ENCODE measurements at regions not wholly inside any gene's neighbourhood (a gene's known extent, or its start where the extent isn't known, plus 50 kb on each side); places are given as distances from the start of the nearest gene placed in this dataset.
"Not testable (repeated sequence)": the region's sequence is repeated elsewhere in the genome, so short reads cannot be mapped to it uniquely, and the experiment has no call there.

GRCh38 chr14:80304125-80304766 is 92.9 kb upstream of the DIO2 start:
- no peak overlapping the region for H3K27ac ChIP-seq (ENCODE audit: low read length)
- H3K4me3 ChIP-seq (ENCODE audit: low read length): no peak overlapping the region
- H3K36me3 ChIP-seq (ENCODE audit: control insufficient read depth, insufficient read depth, low read length): no peaks in the 10 kb centered on the region
- no peak for DNase-seq
- H3K27me3 ChIP-seq (ENCODE audit: control insufficient read depth, insufficient read depth, low read length): no peaks in the 10 kb centered on the region
- no peaks in the 10 kb centered on the region for H3K9me3 ChIP-seq (ENCODE audit: control insufficient read depth, low read depth, low read length)
- no peaks in the 10 kb centered on the region for H3K4me1 ChIP-seq (ENCODE audit: control insufficient read depth, insufficient read depth, low read length)
- no CpG with 5 or more reads among the region's 6 CpGs for WGBS (ENCODE audit: insufficient coverage, low lambda C conversion rate)

GRCh38 chr14:80300351-80300750 is 89.0 kb upstream of the DIO2 start:
- Histone ChIP-seq H3K9me3 (ENCODE audit: control insufficient read depth, low read depth, low read length) (no peaks in the 10 kb centered on the region), H3K27ac (ENCODE audit: low read length) (no peak overlapping the region), H3K36me3 (ENCODE audit: control insufficient read depth, insufficient read depth, low read length) (no peaks in the 10 kb centered on the region), H3K4me1 (ENCODE audit: control insufficient read depth, insufficient read depth, low read length) (no peaks in the 10 kb centered on the region), H3K4me3 (ENCODE audit: low read length) (no peak overlapping the region), H3K27me3 (ENCODE audit: control insufficient read depth, insufficient read depth, low read length) (no peaks in the 10 kb centered on the region)
- DNase-seq: no peak
- WGBS (ENCODE audit: insufficient coverage, low lambda C conversion rate): 60% methylated on average over 1 of the region's 2 CpGs

GRCh38 chr14:80298491-80299017 is 87.2 kb upstream of the DIO2 start:
- no peak for DNase-seq
- no peak overlapping the region for H3K27ac ChIP-seq (ENCODE audit: low read length)
- no peak overlapping the region for H3K4me3 ChIP-seq (ENCODE audit: low read length)
- no peaks in the 10 kb centered on the region for H3K36me3 ChIP-seq (ENCODE audit: control insufficient read depth, insufficient read depth, low read length)
- no peaks in the 10 kb centered on the region for H3K4me1 ChIP-seq (ENCODE audit: control insufficient read depth, insufficient read depth, low read length)
- no peaks in the 10 kb centered on the region for H3K9me3 ChIP-seq (ENCODE audit: control insufficient read depth, low read depth, low read length)
- WGBS (ENCODE audit: insufficient coverage, low lambda C conversion rate): 100% methylated on average over 1 of the region's 8 CpGs
- no peaks in the 10 kb centered on the region for H3K27me3 ChIP-seq (ENCODE audit: control insufficient read depth, insufficient read depth, low read length)

GRCh38 chr14:80291101-80291500 is 79.8 kb upstream of the DIO2 start:
- H3K4me1 ChIP-seq (ENCODE audit: control insufficient read depth, insufficient read depth, low read length): no peaks in the 10 kb centered on the region
- no peaks in the 10 kb centered on the region for H3K27me3 ChIP-seq (ENCODE audit: control insufficient read depth, insufficient read depth, low read length)
- WGBS (ENCODE audit: insufficient coverage, low lambda C conversion rate): no CpG with 5 or more reads among the region's 1 CpG
- H3K36me3 ChIP-seq (ENCODE audit: control insufficient read depth, insufficient read depth, low read length): no peaks in the 10 kb centered on the region
- peaks cover 8% of the 10 kb centered on the region for H3K9me3 ChIP-seq (ENCODE audit: control insufficient read depth, low read depth, low read length)
- no peak for DNase-seq
- H3K27ac ChIP-seq (ENCODE audit: low read length): no peak overlapping the region
- H3K4me3 ChIP-seq (ENCODE audit: low read length): no peak overlapping the region

- H3K9me3 ChIP-seq (ENCODE audit: control insufficient read depth, low read depth, low read length): peaks cover 13% of the 10 kb centered on the region
- not testable (repeated sequence) for H3K4me1 ChIP-seq (ENCODE audit: control insufficient read depth, insufficient read depth, low read length); DNase-seq; H3K27ac ChIP-seq (ENCODE audit: low read length); H3K4me3 ChIP-seq (ENCODE audit: low read length); H3K27me3 ChIP-seq (ENCODE audit: control insufficient read depth, insufficient read depth, low read length); H3K36me3 ChIP-seq (ENCODE audit: control insufficient read depth, insufficient read depth, low read length)
- WGBS (ENCODE audit: insufficient coverage, low lambda C conversion rate): no CpG with 5 or more reads among the region's 27 CpGs
These were observed 75.4 kb upstream of the DIO2 start for GRCh38 chr14:80286744-80287143.

- peak; percentile 11 to 20 for DNase-seq
- H3K9me3 ChIP-seq (ENCODE audit: control insufficient read depth, low read depth, low read length): no peaks in the 10 kb centered on the region
- no peaks in the 10 kb centered on the region for H3K4me1 ChIP-seq (ENCODE audit: control insufficient read depth, insufficient read depth, low read length)
- H3K4me3 ChIP-seq (ENCODE audit: low read length): no peak overlapping the region
- no peaks in the 10 kb centered on the region for H3K36me3 ChIP-seq (ENCODE audit: control insufficient read depth, insufficient read depth, low read length)
- WGBS (ENCODE audit: insufficient coverage, low lambda C conversion rate): no CpG with 5 or more reads among the region's 2 CpGs
- H3K27ac ChIP-seq (ENCODE audit: low read length): peak overlapping the region; percentile 29
- no peaks in the 10 kb centered on the region for H3K27me3 ChIP-seq (ENCODE audit: control insufficient read depth, insufficient read depth, low read length)
These were observed 67.2 kb upstream of the DIO2 start for GRCh38 chr14:80278293-80279023.

GRCh38 chr14:80275208-80275850 is 64.0 kb upstream of the DIO2 start:
- DNase-seq: no peak
- H3K9me3 ChIP-seq (ENCODE audit: control insufficient read depth, low read depth, low read length): no peaks in the 10 kb centered on the region
- no peaks in the 10 kb centered on the region for H3K27me3 ChIP-seq (ENCODE audit: control insufficient read depth, insufficient read depth, low read length)
- WGBS (ENCODE audit: insufficient coverage, low lambda C conversion rate): no CpG with 5 or more reads among the region's 3 CpGs
- H3K36me3 ChIP-seq (ENCODE audit: control insufficient read depth, insufficient read depth, low read length): no peaks in the 10 kb centered on the region
- no peak overlapping the region for H3K4me3 ChIP-seq (ENCODE audit: low read length)
- no peaks in the 10 kb centered on the region for H3K4me1 ChIP-seq (ENCODE audit: control insufficient read depth, insufficient read depth, low read length)
- no peak overlapping the region for H3K27ac ChIP-seq (ENCODE audit: low read length)

- not testable (repeated sequence) for H3K27me3 ChIP-seq (ENCODE audit: control insufficient read depth, insufficient read depth, low read length); H3K4me3 ChIP-seq (ENCODE audit: low read length); H3K27ac ChIP-seq (ENCODE audit: low read length); H3K36me3 ChIP-seq (ENCODE audit: control insufficient read depth, insufficient read depth, low read length); DNase-seq; H3K9me3 ChIP-seq (ENCODE audit: control insufficient read depth, low read depth, low read length); H3K4me1 ChIP-seq (ENCODE audit: control insufficient read depth, insufficient read depth, low read length)
- WGBS (ENCODE audit: insufficient coverage, low lambda C conversion rate): 100% methylated on average over 1 of the region's 2 CpGs
These were observed 63.0 kb upstream of the DIO2 start for GRCh38 chr14:80274310-80274709.

GRCh38 chr14:80271389-80271788 is 60.1 kb upstream of the DIO2 start:
- no peak for DNase-seq
- no CpG with 5 or more reads among the region's 1 CpG for WGBS (ENCODE audit: insufficient coverage, low lambda C conversion rate)
- H3K36me3 ChIP-seq (ENCODE audit: control insufficient read depth, insufficient read depth, low read length): no peaks in the 10 kb centered on the region
- H3K9me3 ChIP-seq (ENCODE audit: control insufficient read depth, low read depth, low read length): no peaks in the 10 kb centered on the region
- H3K4me1 ChIP-seq (ENCODE audit: control insufficient read depth, insufficient read depth, low read length): no peaks in the 10 kb centered on the region
- H3K4me3 ChIP-seq (ENCODE audit: low read length): no peak overlapping the region
- no peaks in the 10 kb centered on the region for H3K27me3 ChIP-seq (ENCODE audit: control insufficient read depth, insufficient read depth, low read length)
- H3K27ac ChIP-seq (ENCODE audit: low read length): no peak overlapping the region

- Histone ChIP-seq H3K27me3 (ENCODE audit: control insufficient read depth, insufficient read depth, low read length) (no peaks in the 10 kb centered on the region), H3K4me1 (ENCODE audit: control insufficient read depth, insufficient read depth, low read length) (no peaks in the 10 kb centered on the region), H3K9me3 (ENCODE audit: control insufficient read depth, low read depth, low read length) (no peaks in the 10 kb centered on the region), H3K36me3 (ENCODE audit: control insufficient read depth, insufficient read depth, low read length) (no peaks in the 10 kb centered on the region), H3K4me3 (ENCODE audit: low read length) (no peak overlapping the region), H3K27ac (ENCODE audit: low read length) (no peak overlapping the region)
- 93% methylated on average over 3 of the region's 4 CpGs for WGBS (ENCODE audit: insufficient coverage, low lambda C conversion rate)
- DNase-seq: no peak
These were observed 58.1 kb upstream of the DIO2 start for GRCh38 chr14:80269353-80269925.

All from large intestine (tissue), 3 donors.